ENCODE measurements at regions not wholly inside any gene's neighbourhood (a gene's known extent, or its start where the extent isn't known, plus 50 kb on each side); places are given as distances from the start of the nearest gene placed in this dataset.

- no peaks in the 10 kb centered on the region for H3K27me3 ChIP-seq (ENCODE audit: insufficient read depth, low read depth, low read length)
- TF ChIP-seq EZH2 (IDR thresholded peaks at IDR 0.05; ENCODE audit: borderline replicate concordance, insufficient read depth, low read length, poor library complexity, severe bottlenecking) = no peak
- no peak for TF ChIP-seq EP300 (conservative IDR thresholded peaks at IDR 0.05; ENCODE audit: poor library complexity, severe bottlenecking)
- no peak for TF ChIP-seq CTCF (IDR thresholded peaks at IDR 0.05; ENCODE audit: poor library complexity, severe bottlenecking)
- TF ChIP-seq MXI1 (conservative IDR thresholded peaks at IDR 0.05; ENCODE audit: poor library complexity, severe bottlenecking) = no peak
- no peak for TF ChIP-seq RAD21 (conservative IDR thresholded peaks at IDR 0.05)
- no peaks in the 10 kb centered on the region for H3F3A ChIP-seq (ENCODE audit: insufficient read depth, low read length, poor library complexity, severe bottlenecking)
- H3K9me3 ChIP-seq (ENCODE audit: low read length) = no peaks in the 10 kb centered on the region
- H3K4me2 ChIP-seq (ENCODE audit: low read length) = no peak overlapping the region
- no peak overlapping the region for H3K9ac ChIP-seq (ENCODE audit: low read length)
- H3K9me2 ChIP-seq (ENCODE audit: insufficient read depth, low read length) = no peaks in the 10 kb centered on the region
- no peak overlapping the region for H2AFZ ChIP-seq (ENCODE audit: low read depth, low read length)
- H3K79me2 ChIP-seq (replicated peaks; ENCODE audit: insufficient read depth, low read length) = no peaks in the 10 kb centered on the region
- no peaks in the 10 kb centered on the region for H3K36me3 ChIP-seq (ENCODE audit: insufficient read depth, low read length)
- H3K4me3 ChIP-seq (ENCODE audit: low read length) = no peak overlapping the region
- no peaks in the 10 kb centered on the region for H4K20me1 ChIP-seq (ENCODE audit: insufficient read depth)
- H3K27ac ChIP-seq (ENCODE audit: low read length) = no peak overlapping the region
Observed at GRCh38 chr6:163738725-163739407, 324.3 kb downstream of the QKI start.

GRCh38 chr6:163738304-163738703 lies 323.8 kb downstream of the QKI start:
- no peak overlapping the region for H3K9ac ChIP-seq (ENCODE audit: low read length)
- TF ChIP-seq RAD21 (conservative IDR thresholded peaks at IDR 0.05) (no peak), SMC3 (conservative IDR thresholded peaks at IDR 0.05; ENCODE audit: poor library complexity) (no peak), EZH2 (IDR thresholded peaks at IDR 0.05; ENCODE audit: borderline replicate concordance, insufficient read depth, low read length, poor library complexity, severe bottlenecking) (no peak), POLR2AphosphoS5 (IDR thresholded peaks at IDR 0.05) (no peak), CTCF (IDR thresholded peaks at IDR 0.05; ENCODE audit: poor library complexity, severe bottlenecking) (no peak), EP300 (conservative IDR thresholded peaks at IDR 0.05; ENCODE audit: poor library complexity, severe bottlenecking) (no peak), MXI1 (conservative IDR thresholded peaks at IDR 0.05; ENCODE audit: poor library complexity, severe bottlenecking) (no peak), TAF1 (IDR thresholded peaks at IDR 0.05; ENCODE audit: low read depth) (no peak)
- no peak overlapping the region for H3K4me2 ChIP-seq (ENCODE audit: low read length)
- H3K79me2 ChIP-seq (replicated peaks; ENCODE audit: insufficient read depth, low read length) = no peaks in the 10 kb centered on the region
- H3K36me3 ChIP-seq (ENCODE audit: insufficient read depth, low read length) = no peaks in the 10 kb centered on the region
- no peaks in the 10 kb centered on the region for H3K27me3 ChIP-seq (ENCODE audit: insufficient read depth, low read depth, low read length)
- no peak overlapping the region for H3K27ac ChIP-seq (ENCODE audit: low read length)
- H3F3A ChIP-seq (ENCODE audit: insufficient read depth, low read length, poor library complexity, severe bottlenecking) = no peaks in the 10 kb centered on the region
- H2AFZ ChIP-seq (ENCODE audit: low read depth, low read length) = no peak overlapping the region
- no peaks in the 10 kb centered on the region for H3K9me3 ChIP-seq (ENCODE audit: low read length)
- H4K20me1 ChIP-seq (ENCODE audit: insufficient read depth) = no peaks in the 10 kb centered on the region
- H3K4me3 ChIP-seq (ENCODE audit: low read length) = no peak overlapping the region
- H3K9me2 ChIP-seq (ENCODE audit: insufficient read depth, low read length) = no peaks in the 10 kb centered on the region

GRCh38 chr6:163735076-163735475 lies 320.6 kb downstream of the QKI start:
- Histone ChIP-seq H4K20me1 (ENCODE audit: insufficient read depth) (no peaks in the 10 kb centered on the region), H3K27me3 (ENCODE audit: insufficient read depth, low read depth, low read length) (no peaks in the 10 kb centered on the region), H3F3A (ENCODE audit: insufficient read depth, low read length, poor library complexity, severe bottlenecking) (no peaks in the 10 kb centered on the region), H3K36me3 (ENCODE audit: insufficient read depth, low read length) (no peaks in the 10 kb centered on the region), H3K27ac (ENCODE audit: low read length) (no peak overlapping the region), H3K4me2 (ENCODE audit: low read length) (no peak overlapping the region), H3K4me3 (ENCODE audit: low read length) (no peak overlapping the region), H3K9me3 (ENCODE audit: low read length) (no peaks in the 10 kb centered on the region), H3K9me2 (ENCODE audit: insufficient read depth, low read length) (no peaks in the 10 kb centered on the region), H3K79me2 (replicated peaks; ENCODE audit: insufficient read depth, low read length) (no peaks in the 10 kb centered on the region), H2AFZ (ENCODE audit: low read depth, low read length) (no peak overlapping the region), H3K9ac (ENCODE audit: low read length) (no peak overlapping the region)
- no peak for TF ChIP-seq CTCF (IDR thresholded peaks at IDR 0.05; ENCODE audit: poor library complexity, severe bottlenecking)
- no peak for TF ChIP-seq MXI1 (conservative IDR thresholded peaks at IDR 0.05; ENCODE audit: poor library complexity, severe bottlenecking)
- TF ChIP-seq RAD21 (conservative IDR thresholded peaks at IDR 0.05) = no peak
- TF ChIP-seq EP300 (conservative IDR thresholded peaks at IDR 0.05; ENCODE audit: poor library complexity, severe bottlenecking) = no peak
- TF ChIP-seq REST (IDR thresholded peaks at IDR 0.05; ENCODE audit: borderline replicate concordance) = no peak
- TF ChIP-seq TAF1 (IDR thresholded peaks at IDR 0.05; ENCODE audit: low read depth) = no peak
- TF ChIP-seq POLR2AphosphoS5 (IDR thresholded peaks at IDR 0.05) = no peak
- no peak for TF ChIP-seq SMC3 (conservative IDR thresholded peaks at IDR 0.05; ENCODE audit: poor library complexity)
- TF ChIP-seq EZH2 (IDR thresholded peaks at IDR 0.05; ENCODE audit: borderline replicate concordance, insufficient read depth, low read length, poor library complexity, severe bottlenecking) = no peak

All from neural cell (in vitro differentiated cells).